KOPT-K1 (cell line): ENCODE measurements at regions not wholly inside any gene's neighbourhood (a gene's known extent, or its start where the extent isn't known, plus 50 kb on each side); places are given as distances from the start of the nearest gene placed in this dataset.
A peak's percentile ranks its signal among the peaks of the same experiment; 100 is the strongest.

Experiments used
- H3K27ac ChIP-seq: fragments of 200-600 bp; sonication (generic); 2 replicates; pipeline ENCODE4 v1.5.1; 2016; ENCODE audit warnings: antibody characterized with exemption, mild to moderate bottlenecking, low read depth, low read length; ENCODE audit not compliant: poor library complexity, severe bottlenecking
- H3K36me3 ChIP-seq: fragments of 200-600 bp; sonication (generic); 2 replicates; pipeline ENCODE4 v1.5.1; 2017; ENCODE audit warnings: antibody characterized with exemption, mild to moderate bottlenecking, low read length, moderate library complexity; ENCODE audit not compliant: insufficient read depth
- H3K9me3 ChIP-seq: fragments of 200-600 bp; sonication (generic); 2 replicates; pipeline ENCODE4 v1.5.1; 2017; ENCODE audit warnings: antibody characterized with exemption, low read length, mild to moderate bottlenecking; ENCODE audit not compliant: insufficient read depth, poor library complexity, severe bottlenecking

GRCh38 chr5:74188351-74189105, 452.0 kb downstream of the ENC1 start:
- no peaks in the 10 kb centered on the region for H3K9me3 ChIP-seq
- no peaks in the 10 kb centered on the region for H3K36me3 ChIP-seq
- H3K27ac ChIP-seq = no peak overlapping the region

DNA sequence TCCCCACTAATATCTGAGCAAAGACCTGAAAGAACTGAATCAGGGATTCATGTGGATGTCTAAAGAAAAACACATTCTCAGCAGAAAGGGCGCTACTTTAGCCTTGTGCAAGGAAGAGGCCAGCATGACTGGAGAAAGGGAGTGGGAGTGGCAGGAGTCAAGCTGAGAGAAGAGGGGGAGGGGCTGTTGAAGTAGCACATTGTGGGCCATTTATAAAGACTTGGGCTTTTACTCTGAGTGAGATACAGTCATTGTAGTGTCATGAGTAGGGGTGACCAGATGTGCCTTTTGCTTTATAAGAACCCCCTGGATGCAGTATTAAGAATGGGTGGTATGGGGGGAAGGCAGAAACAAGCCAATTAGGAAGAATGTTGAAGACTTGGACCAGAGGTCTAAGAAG, 452.8 kb downstream of the ENC1 start:
- H3K27ac ChIP-seq = no peak overlapping the region

DNA sequence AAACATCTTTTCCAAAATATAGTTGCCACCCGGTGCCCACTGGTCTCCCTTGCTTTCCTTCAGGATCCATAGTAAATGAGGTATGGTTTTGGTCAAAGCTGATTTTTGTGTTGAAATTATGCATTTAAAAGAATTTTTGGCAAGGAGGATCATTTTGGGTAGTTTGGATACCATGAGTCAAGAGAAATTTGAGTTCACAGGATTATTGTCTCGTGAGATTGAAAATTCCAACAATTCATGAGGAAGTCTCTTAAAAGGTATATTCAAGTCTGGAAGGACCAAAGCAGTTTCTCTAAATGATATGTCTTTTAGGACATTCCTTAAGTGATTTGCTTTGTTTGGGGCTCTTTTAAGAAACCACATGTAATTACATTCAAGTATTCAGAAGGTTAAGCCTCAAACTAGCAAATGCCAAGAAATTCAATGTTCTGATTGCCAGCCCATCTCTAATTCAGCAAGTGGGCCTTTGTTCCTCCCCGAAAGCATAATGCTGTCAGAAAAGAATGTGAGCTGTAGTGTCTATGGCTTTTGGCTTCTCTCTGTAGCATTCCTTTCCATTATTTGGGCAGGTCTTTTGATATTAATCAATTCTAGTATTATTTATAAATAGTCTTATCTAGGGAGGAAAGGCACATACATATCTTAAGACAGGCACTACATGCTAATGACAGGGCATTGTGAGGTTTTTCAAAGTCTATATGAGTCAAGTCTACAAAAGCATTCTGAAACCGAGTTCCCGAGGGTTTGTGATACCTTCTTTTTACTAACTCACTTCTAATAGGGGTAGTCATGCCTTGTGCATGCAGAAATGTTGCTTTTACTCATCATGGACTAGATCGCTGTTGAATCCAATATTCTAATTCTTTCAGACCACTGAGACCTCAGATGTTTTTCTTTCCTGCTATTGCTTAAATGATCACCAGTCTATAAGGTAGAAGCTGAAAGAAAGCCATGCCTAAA, 453.9 kb downstream of the ENC1 start:
- H3K27ac ChIP-seq = no peak overlapping the region
- no peaks in the 10 kb centered on the region for H3K9me3 ChIP-seq
- no peaks in the 10 kb centered on the region for H3K36me3 ChIP-seq

More for the DNA sequence above, 452.8 kb downstream of the ENC1 start:
- H3K9me3 ChIP-seq = no peaks in the 10 kb centered on the region
- no peaks in the 10 kb centered on the region for H3K36me3 ChIP-seq

DNA sequence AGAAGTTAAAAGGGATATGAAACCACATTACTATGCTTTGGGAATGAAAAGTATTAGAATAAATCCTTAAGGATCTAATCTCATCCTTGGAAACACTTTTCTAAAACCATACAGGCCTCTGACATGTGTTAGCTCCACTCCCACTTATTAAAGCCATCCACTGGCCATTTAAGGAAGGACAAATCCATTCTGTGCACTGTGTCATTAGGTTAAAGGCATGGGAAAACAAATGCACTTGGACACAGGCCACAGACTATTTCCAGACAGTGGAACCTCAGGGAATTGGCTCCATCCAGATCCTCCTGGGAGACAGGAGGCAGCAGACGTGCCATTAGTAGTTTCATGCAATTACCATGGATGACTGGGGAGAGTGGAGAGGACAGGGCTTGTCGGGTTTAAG, 454.9 kb downstream of the ENC1 start:
- Histone ChIP-seq H3K9me3 (no peaks in the 10 kb centered on the region), H3K36me3 (no peaks in the 10 kb centered on the region), H3K27ac (no peak overlapping the region)

DNA sequence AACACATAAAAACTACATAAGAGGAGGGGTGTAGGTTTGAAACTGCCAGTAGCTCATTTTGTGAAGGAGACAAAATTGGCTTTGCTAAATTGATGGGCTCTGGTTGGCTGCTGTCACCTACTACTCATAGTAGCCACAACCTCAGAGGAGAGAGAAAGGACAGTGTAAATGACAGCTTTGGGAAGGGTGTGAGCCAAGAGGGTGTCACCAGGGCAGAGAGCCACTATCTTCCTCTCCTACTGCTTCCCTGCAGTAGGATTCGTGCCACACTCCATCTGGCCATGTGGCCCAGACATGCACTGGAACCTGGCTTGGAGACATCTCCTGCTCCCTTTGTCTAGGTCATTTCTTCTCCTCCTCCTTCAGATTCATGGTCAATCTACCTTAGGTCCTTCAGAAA, 455.9 kb downstream of the ENC1 start:
- H3K36me3 ChIP-seq = no peaks in the 10 kb centered on the region
- H3K9me3 ChIP-seq = no peaks in the 10 kb centered on the region
- H3K27ac ChIP-seq = no peak overlapping the region

GRCh38 chr5:74183041-74183440, 457.5 kb downstream of the ENC1 start:
- no peaks in the 10 kb centered on the region for H3K36me3 ChIP-seq
- peak overlapping the region; percentile 60 for H3K27ac ChIP-seq
- H3K9me3 ChIP-seq = no peaks in the 10 kb centered on the region

DNA sequence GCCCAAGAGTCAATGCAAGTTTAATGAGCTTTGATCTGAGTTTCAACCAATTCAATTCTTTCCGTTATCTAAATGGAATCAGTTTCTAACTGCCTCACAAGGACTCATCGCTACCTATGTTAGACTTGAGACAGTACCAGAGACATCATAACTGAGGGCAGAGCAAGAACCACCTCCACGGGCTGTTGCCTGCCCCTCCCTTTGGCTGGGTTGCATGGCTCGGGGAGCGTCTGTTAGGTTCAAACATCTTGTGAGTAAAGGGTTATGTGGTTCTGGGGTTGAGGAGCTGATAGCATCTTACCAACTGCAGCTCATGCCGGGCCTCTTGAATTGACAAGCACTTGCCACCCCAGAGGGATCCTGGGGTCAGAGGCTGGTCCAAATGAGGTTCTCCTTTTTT, 457.9 kb downstream of the ENC1 start:
- peak overlapping the region; percentile 60 for H3K27ac ChIP-seq
- no peaks in the 10 kb centered on the region for H3K36me3 ChIP-seq
- no peaks in the 10 kb centered on the region for H3K9me3 ChIP-seq

GRCh38 chr5:74179701-74180100, 460.8 kb downstream of the ENC1 start:
- Histone ChIP-seq H3K36me3 (no peaks in the 10 kb centered on the region), H3K9me3 (no peaks in the 10 kb centered on the region), H3K27ac (no peak overlapping the region)

DNA sequence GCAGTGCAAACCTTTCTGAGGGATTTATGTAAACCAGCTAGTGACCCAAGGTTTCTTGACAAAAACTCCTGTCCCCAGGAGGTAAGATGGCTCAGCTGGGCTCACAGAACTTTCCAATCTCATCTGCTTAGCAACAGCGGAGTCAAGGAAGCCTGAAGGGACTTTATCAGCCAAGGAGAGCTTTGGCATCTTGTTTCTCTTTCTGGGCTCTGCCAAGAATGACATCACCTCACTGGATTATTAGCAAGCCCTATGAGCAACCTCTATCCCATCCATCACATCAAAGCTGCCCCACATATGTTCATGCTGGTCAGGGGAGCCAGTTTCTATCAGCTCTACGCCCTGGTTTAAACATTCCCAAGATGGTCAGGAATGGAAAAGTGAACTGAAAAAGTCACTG, 461.3 kb downstream of the ENC1 start:
- Histone ChIP-seq H3K9me3 (no peaks in the 10 kb centered on the region), H3K27ac (no peak overlapping the region), H3K36me3 (no peaks in the 10 kb centered on the region)

DNA sequence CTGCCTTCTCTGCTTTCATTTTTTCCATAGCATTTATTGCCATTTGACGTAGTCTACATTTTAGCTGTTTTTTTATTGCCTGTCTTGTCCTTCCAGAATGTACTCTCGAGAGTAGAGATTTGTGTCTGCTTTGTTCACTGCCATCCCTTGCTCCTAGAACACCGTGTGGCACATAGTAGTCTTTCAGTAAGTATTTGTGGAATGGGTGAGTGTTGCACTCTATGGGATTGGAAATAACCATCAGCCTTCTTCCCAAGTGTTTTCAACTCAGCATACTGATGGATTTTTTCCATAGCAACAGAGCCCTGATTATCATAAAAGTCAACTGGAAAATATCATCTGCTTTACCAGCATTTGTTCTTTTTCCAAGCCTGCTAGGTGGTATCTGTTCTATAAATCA, 462.6 kb downstream of the ENC1 start:
- no peak overlapping the region for H3K27ac ChIP-seq
- H3K36me3 ChIP-seq = no peaks in the 10 kb centered on the region
- no peaks in the 10 kb centered on the region for H3K9me3 ChIP-seq

DNA sequence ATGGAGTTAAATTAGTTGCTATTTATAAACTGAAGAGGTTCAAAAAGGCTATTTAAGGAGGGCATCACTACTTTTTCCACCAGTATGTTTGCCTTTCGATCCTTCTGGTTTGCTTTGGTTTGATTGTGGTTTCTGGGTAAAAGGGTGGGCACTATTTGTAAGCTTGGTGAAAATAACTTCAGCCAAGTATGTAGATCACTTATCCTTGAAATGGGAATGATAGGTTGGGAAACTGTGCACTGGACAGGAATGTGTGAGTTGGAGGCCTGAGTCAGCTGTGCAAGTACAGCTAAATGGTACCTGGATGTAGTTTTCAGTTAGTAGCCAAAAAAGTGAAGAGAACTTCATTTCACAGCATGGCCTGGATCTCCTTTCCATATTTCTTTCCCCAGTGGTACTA, 466.2 kb downstream of the ENC1 start:
- Histone ChIP-seq H3K9me3 (no peaks in the 10 kb centered on the region), H3K27ac (no peak overlapping the region), H3K36me3 (no peaks in the 10 kb centered on the region)

DNA sequence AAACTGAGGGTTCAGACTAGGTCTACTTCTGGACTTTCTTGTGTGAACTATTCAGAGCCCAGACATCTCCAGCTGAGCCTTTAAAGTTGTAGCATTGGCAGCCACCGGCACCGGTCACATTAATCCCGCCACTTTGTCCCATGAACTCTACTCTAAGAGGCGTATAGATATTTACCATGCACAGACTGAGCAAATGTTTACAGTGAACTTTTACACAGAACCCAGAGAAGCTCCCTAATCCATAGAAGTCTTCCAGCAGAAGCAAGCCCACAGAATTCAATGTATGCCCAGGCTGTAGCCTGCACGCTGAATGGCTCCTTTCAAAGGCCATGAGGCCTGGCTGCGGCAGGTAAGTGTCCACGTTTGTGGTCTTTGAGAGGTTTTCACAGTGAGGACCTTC, 466.9 kb downstream of the ENC1 start:
- no peaks in the 10 kb centered on the region for H3K9me3 ChIP-seq
- H3K27ac ChIP-seq = no peak overlapping the region
- H3K36me3 ChIP-seq = no peaks in the 10 kb centered on the region

DNA sequence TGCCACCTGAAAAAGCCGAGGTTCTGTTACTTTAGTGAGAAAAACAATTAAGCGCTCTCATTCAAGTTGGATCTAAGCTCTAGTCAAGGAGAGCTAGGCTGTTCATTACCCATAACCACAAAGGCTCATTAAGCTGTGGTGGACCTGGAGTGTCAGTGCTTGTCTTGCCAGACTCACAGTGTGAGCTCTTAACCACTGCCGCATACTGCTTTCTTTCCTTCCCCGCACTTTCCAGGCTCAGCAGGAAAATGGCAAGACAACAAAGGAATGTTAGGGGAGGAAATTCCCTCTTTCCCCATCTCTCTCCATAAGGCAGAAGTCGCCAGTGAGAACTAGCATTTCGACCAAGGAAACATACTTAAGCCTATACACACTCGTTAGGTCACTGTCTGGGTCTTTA, 467.3 kb downstream of the ENC1 start:
- no peaks in the 10 kb centered on the region for H3K36me3 ChIP-seq
- no peak overlapping the region for H3K27ac ChIP-seq
- H3K9me3 ChIP-seq = no peaks in the 10 kb centered on the region

GRCh38 chr5:74169701-74170100, 470.8 kb downstream of the ENC1 start:
- H3K36me3 ChIP-seq = no peaks in the 10 kb centered on the region
- H3K9me3 ChIP-seq = no peaks in the 10 kb centered on the region
- H3K27ac ChIP-seq = no peak overlapping the region

GRCh38 chr5:74167930-74168315, 472.6 kb downstream of the ENC1 start:
- no peaks in the 10 kb centered on the region for H3K9me3 ChIP-seq
- no peak overlapping the region for H3K27ac ChIP-seq
- H3K36me3 ChIP-seq = no peaks in the 10 kb centered on the region
